A549 (cell line): ENCODE measurements at regions not wholly inside any gene's neighbourhood (a gene's known extent, or its start where the extent isn't known, plus 50 kb on each side); places are given as distances from the start of the nearest gene placed in this dataset.
"Not testable (repeated sequence)": the region's sequence is repeated elsewhere in the genome, so short reads cannot be mapped to it uniquely, and the experiment has no call there.

Source experiments
- ATAC-seq, 2 experiments: fragments of 200-7000 bp in 1 of 2; fragments of >200 bp in 1 of 2; cut with Nextera tagmentation in 1 of 2; cut with Tn5 transposase in 1 of 2; 3 replicates each; pipeline versions ENCODE4 v1.8.0 to v1.9.1; 2018 to 2020; ENCODE audit warnings: mild to moderate bottlenecking in 1 of 2, moderate library complexity in 1 of 2
- CTCF ChIA-PET: fragments of 300-600 bp; sonication (Branson Sonifier 250); formaldehyde crosslinking; extraction: SDS; loops from one replicate; lab custom pipeline; 2021; ENCODE audit warnings: antibody characterized with exemption, inconsistent platforms; lab: Yijun Ruan, JAX
- POLR2A ChIA-PET: fragments of 350-600 bp; formaldehyde crosslinking; extraction: SDS; loops from one replicate; lab custom pipeline; 2021; ENCODE audit warnings: antibody characterized with exemption, inconsistent platforms; lab: Yijun Ruan, JAX
- DNase-seq, 2 experiments: peaks; one replicate each; pipeline versions ENCODE4 v3.0.0 to v3.0.0-alpha.2; 2011 to 2016; ENCODE audit warnings: low read depth in 1 of 2, low spot score in 1 of 2
- FAIRE-seq: peaks from 2 replicates; lab custom pipeline; 2011; peaks lifted over from hg19 to GRCh38; lab: Jason Lieb, UNC
- H3K27ac ChIP-seq, 2 experiments: fragments of >200 bp; sonication (Bioruptor Twin); formaldehyde crosslinking; 3 replicates each; pipeline ENCODE4 v1.5.1; 2016 to 2017
- H3K4me1 ChIP-seq: fragments of >200 bp; sonication (Bioruptor Twin); formaldehyde crosslinking; 3 replicates; pipeline ENCODE4 v1.6.1; 2016
- H3K4me2 ChIP-seq: fragments of >200 bp; sonication (Bioruptor Twin); formaldehyde crosslinking; 3 replicates; pipeline ENCODE4 v1.6.1; 2016
- H3K4me3 ChIP-seq: fragments of >200 bp; sonication (Bioruptor Twin); formaldehyde crosslinking; 3 replicates; pipeline ENCODE4 v1.5.1; 2016
- H3K9me3 ChIP-seq: fragments of >200 bp; sonication (Bioruptor Twin); formaldehyde crosslinking; 3 replicates; pipeline ENCODE4 v1.6.1; 2016
- ATOH8 ChIP-seq: fragments of 250-450 bp; sonication (Bioruptor Pico); IDR thresholded peaks from 2 replicates; pipeline ENCODE4 v1.5.0; 2020; ENCODE audit warnings: low read depth, mild to moderate bottlenecking, moderate library complexity
- CHD4 ChIP-seq: fragments of 200-600 bp; sonication (generic); IDR thresholded peaks from 2 replicates; pipeline ENCODE4 v1.6.1; 2016; ENCODE audit warnings: antibody characterized with exemption, mild to moderate bottlenecking, borderline replicate concordance
- FOXS1 ChIP-seq: fragments of 250-450 bp; sonication (Bioruptor Pico); IDR thresholded peaks from 2 replicates; pipeline ENCODE4 v1.5.0; 2020; ENCODE audit warnings: mild to moderate bottlenecking, moderate library complexity
- HDAC2 ChIP-seq: fragments of 200-600 bp; sonication (generic); IDR thresholded peaks from 2 replicates; pipeline ENCODE4 v1.6.1; 2016
- JUN ChIP-seq, 2 experiments: fragments of >200 bp; sonication (Bioruptor Twin); formaldehyde crosslinking; IDR thresholded peaks; 2 replicates in 1 of 2; 3 replicates in 1 of 2; pipeline ENCODE4 v1.6.1; 2016 to 2017
- MAFK ChIP-seq: fragments of 450-650 bp; IDR thresholded peaks from 2 replicates; pipeline ENCODE4 v1.6.1; 2014; ENCODE audit not compliant: partially characterized antibody
- MAZ ChIP-seq: fragments of 150-350 bp; IDR thresholded peaks from 2 replicates; pipeline ENCODE4 v1.6.1; 2014; ENCODE audit warnings: antibody characterized with exemption, low read depth, low read length, borderline replicate concordance
- NR3C1 ChIP-seq: fragments of >200 bp; sonication (Bioruptor Twin); formaldehyde crosslinking; IDR thresholded peaks from 3 replicates; pipeline ENCODE4 v1.6.1; 2017
- PHF8 ChIP-seq: fragments of 200-600 bp; sonication (generic); IDR thresholded peaks from 2 replicates; pipeline ENCODE4 v1.6.1; 2016; ENCODE audit warnings: low read depth, mild to moderate bottlenecking, antibody characterized with exemption, moderate library complexity, borderline replicate concordance
- RARB ChIP-seq: fragments of 250-450 bp; sonication (Bioruptor Pico); IDR thresholded peaks from 2 replicates; pipeline ENCODE4 v1.8.0; 2021; ENCODE audit warnings: mild to moderate bottlenecking, moderate library complexity
- RFX5 ChIP-seq: fragments of 450-650 bp; IDR thresholded peaks from 2 replicates; pipeline ENCODE4 v1.7.1; 2014; ENCODE audit warnings: antibody characterized with exemption, mild to moderate bottlenecking, moderate library complexity
- RNF2 ChIP-seq: fragments of 200-600 bp; sonication (generic); IDR thresholded peaks from 2 replicates; pipeline ENCODE4 v1.6.1; 2016; ENCODE audit warnings: low read depth, mild to moderate bottlenecking, antibody characterized with exemption, moderate library complexity, borderline replicate concordance
- SMC3 ChIP-seq: fragments of >200 bp; sonication (Bioruptor Twin); formaldehyde crosslinking; IDR thresholded peaks from 3 replicates; pipeline ENCODE4 v1.6.1; 2018; ENCODE audit warnings: inconsistent platforms
- TFCP2L1 ChIP-seq: fragments of 250-450 bp; sonication (Bioruptor Pico); IDR thresholded peaks from 2 replicates; pipeline ENCODE4 v1.5.0; 2021; ENCODE audit warnings: mild to moderate bottlenecking
- ZNF302 ChIP-seq: fragments of 250-450 bp; sonication (Bioruptor Pico); IDR thresholded peaks from 2 replicates; pipeline ENCODE4 v1.9.0; 2021; ENCODE audit warnings: inconsistent platforms, mild to moderate bottlenecking, moderate library complexity
- ZSCAN20 ChIP-seq: fragments of 250-450 bp; sonication (Bioruptor Pico); IDR thresholded peaks from 2 replicates; pipeline ENCODE4 v1.8.0; 2022; ENCODE audit warnings: mild to moderate bottlenecking, moderate library complexity
- WGBS: methylation state at CpG from one replicate; pipeline ENCODE4 v1.1.6; 2017; ENCODE audit errors: missing lambda C conversion rate; 5-methylcytosine and 5-hydroxymethylcytosine counted together
- TF ChIP-seq, protein P1 (sequence below): IDR thresholded peaks from 2 replicates; pipeline ENCODE4 v1.6.1; 2012
- TF ChIP-seq, protein P2 (sequence below): IDR thresholded peaks from 2 replicates; pipeline ENCODE4 v1.6.1; 2012; ENCODE audit warnings: low read depth, borderline replicate concordance
- TF ChIP-seq, protein P3 (sequence below): IDR thresholded peaks from 2 replicates; pipeline ENCODE4 v1.6.1; 2012

GRCh38 chr11:112537026-112537425 is 276.4 kb upstream of the PLET1 start:
- TF ChIP-seq ATOH8 (CRISPR knock-in tag) (no peak), NR3C1 (no peak), ZSCAN20 (CRISPR knock-in tag) (no peak), JUN (IDR thresholded peaks at IDR 0.05) (no peak), HDAC2 (no peak), TFCP2L1 (CRISPR knock-in tag) (no peak), MAZ (no peak)
- no peak for ATAC-seq
- DNase-seq: no peak
- H3K4me1 ChIP-seq: no peaks in the 10 kb centered on the region
- no peaks in the 10 kb centered on the region for H3K9me3 ChIP-seq
- H3K4me3 ChIP-seq: no peak overlapping the region
- 3% methylated on average over 1 of the region's 1 CpG for WGBS
- FAIRE-seq: no peak
- H3K27ac ChIP-seq: no peak overlapping the region
- POLR2A ChIA-PET: no interaction called here
- no peak overlapping the region for H3K4me2 ChIP-seq
- CTCF ChIA-PET: interaction anchor here (0.6 to 1.8 kb wide), 4 partner anchors 8 to 245 kb away, joined by 3 to 4 read pairs (median 4); no protein-coding TSS in a partner anchor

DNA sequence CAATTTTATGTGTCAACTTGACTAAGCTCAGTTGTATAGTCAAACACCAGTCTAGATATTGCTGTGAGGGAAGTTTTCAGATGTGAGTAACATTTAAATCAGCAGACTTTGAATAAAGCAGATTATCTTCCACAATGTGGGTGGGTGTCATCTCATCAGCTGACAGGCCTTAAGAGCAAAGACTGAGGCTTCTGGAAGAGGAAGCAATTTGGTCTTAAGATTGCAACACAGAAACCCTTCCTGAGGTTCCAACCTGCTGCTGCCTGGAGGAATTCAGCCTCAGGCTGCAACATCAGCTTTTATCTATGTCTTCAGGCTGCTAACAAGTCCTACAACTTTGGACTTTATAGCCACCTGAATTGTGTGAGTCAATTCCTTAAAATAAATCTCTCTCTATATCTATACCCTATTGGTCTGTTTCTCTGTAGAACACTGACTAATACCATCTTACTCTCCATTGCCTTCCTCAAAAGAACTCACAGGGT is 277.2 kb upstream of the PLET1 start:
- CTCF ChIA-PET: interaction anchor here (0.8 to 1.7 kb wide), 2 partner anchors 9 to 18 kb away, joined by 3 read pairs; no protein-coding TSS in a partner anchor
- FAIRE-seq (no peak), DNase-seq (no peak), ATAC-seq (no peak)
- Histone ChIP-seq H3K4me1 (no peaks in the 10 kb centered on the region), H3K4me2 (no peak overlapping the region), H3K4me3 (no peak overlapping the region), H3K27ac (no peak overlapping the region), H3K9me3 (no peaks in the 10 kb centered on the region)
- TF ChIP-seq PHF8 (no peak), RFX5 (no peak)
- TF ChIP-seq, protein P1, sequence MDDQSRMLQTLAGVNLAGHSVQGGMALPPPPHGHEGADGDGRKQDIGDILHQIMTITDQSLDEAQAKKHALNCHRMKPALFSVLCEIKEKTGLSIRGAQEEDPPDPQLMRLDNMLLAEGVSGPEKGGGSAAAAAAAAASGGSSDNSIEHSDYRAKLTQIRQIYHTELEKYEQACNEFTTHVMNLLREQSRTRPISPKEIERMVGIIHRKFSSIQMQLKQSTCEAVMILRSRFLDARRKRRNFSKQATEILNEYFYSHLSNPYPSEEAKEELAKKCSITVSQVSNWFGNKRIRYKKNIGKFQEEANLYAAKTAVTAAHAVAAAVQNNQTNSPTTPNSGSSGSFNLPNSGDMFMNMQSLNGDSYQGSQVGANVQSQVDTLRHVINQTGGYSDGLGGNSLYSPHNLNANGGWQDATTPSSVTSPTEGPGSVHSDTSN: no peak
- TF ChIP-seq, protein P2, sequence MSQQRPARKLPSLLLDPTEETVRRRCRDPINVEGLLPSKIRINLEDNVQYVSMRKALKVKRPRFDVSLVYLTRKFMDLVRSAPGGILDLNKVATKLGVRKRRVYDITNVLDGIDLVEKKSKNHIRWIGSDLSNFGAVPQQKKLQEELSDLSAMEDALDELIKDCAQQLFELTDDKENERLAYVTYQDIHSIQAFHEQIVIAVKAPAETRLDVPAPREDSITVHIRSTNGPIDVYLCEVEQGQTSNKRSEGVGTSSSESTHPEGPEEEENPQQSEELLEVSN: no peak
- POLR2A ChIA-PET: no interaction called here

- FAIRE-seq: no peak
- H3K4me1 ChIP-seq: no peaks in the 10 kb centered on the region
- 14% methylated on average over 7 of the region's 7 CpGs for WGBS
These were observed 278.0 kb upstream of the PLET1 start for GRCh38 chr11:112538534-112539280.

DNA sequence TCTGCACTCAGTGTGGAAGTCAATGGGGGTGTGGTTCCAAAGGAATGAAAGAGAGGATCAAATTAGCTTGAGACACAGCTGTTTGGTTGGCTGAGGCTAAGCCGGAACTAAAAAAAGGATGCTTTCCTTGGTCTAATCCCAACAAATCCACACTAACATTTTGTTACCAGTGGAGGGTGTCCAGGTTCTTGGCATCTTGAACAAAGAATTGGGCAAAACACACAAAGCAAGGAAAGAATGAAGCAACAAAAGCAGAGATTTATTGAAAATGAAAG is 278.6 kb upstream of the PLET1 start:
- H3K4me2 ChIP-seq, H3K4me1 ChIP-seq, POLR2A ChIA-PET, FAIRE-seq, ATAC-seq, H3K9me3 ChIP-seq, DNase-seq, H3K27ac ChIP-seq, H3K4me3 ChIP-seq, CTCF ChIA-PET: not testable (repeated sequence)
- 42% methylated on average over 1 of the region's 1 CpG for WGBS

More at GRCh38 chr11:112538534-112539280, 278.0 kb upstream of the PLET1 start:
- Histone ChIP-seq H3K27ac (no peak overlapping the region), H3K4me2 (no peak overlapping the region), H3K9me3 (no peaks in the 10 kb centered on the region), H3K4me3 (no peak overlapping the region)
- ChIA-PET POLR2A (no interaction called here), CTCF (interaction anchor here (0.8 to 1.7 kb wide), 2 partner anchors 10 to 17 kb away, joined by 3 read pairs; no protein-coding TSS in a partner anchor)
- DNase-seq (no peak), ATAC-seq (no peak)
- no peak for TF ChIP-seq SMC3
- TF ChIP-seq MAFK: no peak
- TF ChIP-seq TFCP2L1 (CRISPR knock-in tag): no peak
- no peak for TF ChIP-seq FOXS1 (CRISPR knock-in tag)
- no peak for TF ChIP-seq RARB (CRISPR knock-in tag)
- no peak for TF ChIP-seq MAZ
- no peak for TF ChIP-seq CHD4
- no peak for TF ChIP-seq RNF2
- TF ChIP-seq RFX5: no peak
- TF ChIP-seq ZNF302: no peak
- TF ChIP-seq, protein P3, sequence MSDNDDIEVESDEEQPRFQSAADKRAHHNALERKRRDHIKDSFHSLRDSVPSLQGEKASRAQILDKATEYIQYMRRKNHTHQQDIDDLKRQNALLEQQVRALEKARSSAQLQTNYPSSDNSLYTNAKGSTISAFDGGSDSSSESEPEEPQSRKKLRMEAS: no peak
